GM10266 (cell line): ENCODE measurements at regions not wholly inside any gene's neighbourhood (a gene's known extent, or its start where the extent isn't known, plus 50 kb on each side); places are given as distances from the start of the nearest gene placed in this dataset.
"Not testable (repeated sequence)": the region's sequence is repeated elsewhere in the genome, so short reads cannot be mapped to it uniquely, and the experiment has no call there.

Experiments
- DNase-seq: peaks from one replicate; pipeline ENCODE4 v3.0.0; 2012; ENCODE audit errors: extremely low spot score
- CTCF ChIP-seq: IDR thresholded peaks from 2 replicates; pipeline ENCODE4 v1.5.1; 2012; ENCODE audit warnings: mild to moderate bottlenecking, low read depth; ENCODE audit not compliant: control insufficient read depth, insufficient read depth; ENCODE audit errors: missing control alignments

- TF ChIP-seq CTCF: no peak
- DNase-seq: no peak
Measured at GRCh38 chr2:14996351-14997014, 364.0 kb downstream of the LRATD1 start.

GRCh38 chr2:14998546-14998945 is 366.0 kb downstream of the LRATD1 start:
- TF ChIP-seq CTCF: no peak
- no peak for DNase-seq

- TF ChIP-seq CTCF: no peak
- DNase-seq: no peak
Measured at GRCh38 chr2:14999114-14999661, 366.7 kb downstream of the LRATD1 start.

- not testable (repeated sequence) for DNase-seq
Measured at GRCh38 chr2:15002519-15002918, 370.0 kb downstream of the LRATD1 start.

- DNase-seq: no peak
- TF ChIP-seq CTCF: no peak
Measured at GRCh38 chr2:15006667-15007066, 374.1 kb downstream of the LRATD1 start.

GRCh38 chr2:15009681-15010080 is 377.2 kb downstream of the LRATD1 start:
- no peak for TF ChIP-seq CTCF

GRCh38 chr2:15010346-15010745 is 377.8 kb downstream of the LRATD1 start:
- no peak for DNase-seq
- no peak for TF ChIP-seq CTCF

More at GRCh38 chr2:15009681-15010080, 377.2 kb downstream of the LRATD1 start:
- DNase-seq: no peak
